Urinary bladder (tissue), 3 donors: ENCODE measurements at regions not wholly inside any gene's neighbourhood (a gene's known extent, or its start where the extent isn't known, plus 50 kb on each side); places are given as distances from the start of the nearest gene placed in this dataset.
"Not testable (repeated sequence)": the region's sequence is repeated elsewhere in the genome, so short reads cannot be mapped to it uniquely, and the experiment has no call there.

Source experiments
- DNase-seq: peaks from one replicate; pipeline ENCODE4 v3.0.0-alpha.2; 2015; ENCODE audit errors: extremely low spot score
- H3K27ac ChIP-seq: one replicate; pipeline ENCODE4 v1.5.1; 2013; ENCODE audit warnings: low read depth, mild to moderate bottlenecking, moderate library complexity
- H3K36me3 ChIP-seq: one replicate; pipeline ENCODE4 v1.6.1; 2013; ENCODE audit warnings: mild to moderate bottlenecking, moderate library complexity; ENCODE audit not compliant: insufficient read depth
- H3K4me1 ChIP-seq: one replicate; pipeline ENCODE4 v1.6.1; 2013; ENCODE audit warnings: mild to moderate bottlenecking, moderate library complexity; ENCODE audit not compliant: insufficient read depth
- H3K4me3 ChIP-seq: one replicate; pipeline ENCODE4 v1.5.1; 2013; ENCODE audit warnings: low read depth, low read length
- WGBS: extraction: QIAGEN DNeasy Blood & Tissue Kit; methylation state at CpG from one replicate; pipeline ENCODE4 v1.1.7; 2013; 5-methylcytosine and 5-hydroxymethylcytosine counted together
- donor health status: healthy with polysubstance abuse.
- donor health status: healthy.

GRCh38 chr12:67891596-67891995, 97.7 kb upstream of the IFNG-AS1 start:
- WGBS, result 66% methylated on average over 3 of the region's 3 CpGs
- H3K36me3 ChIP-seq, result no peaks in the 10 kb centered on the region
- no peak for DNase-seq
- no peak overlapping the region for H3K4me3 ChIP-seq
- no peaks in the 10 kb centered on the region for H3K4me1 ChIP-seq
- H3K27ac ChIP-seq, result no peak overlapping the region

GRCh38 chr12:67892259-67893021, 96.8 kb upstream of the IFNG-AS1 start:
- no peaks in the 10 kb centered on the region for H3K36me3 ChIP-seq
- no peak overlapping the region for H3K4me3 ChIP-seq
- no peaks in the 10 kb centered on the region for H3K4me1 ChIP-seq
- H3K27ac ChIP-seq, result no peak overlapping the region
- WGBS, result 75% methylated on average over 4 of the region's 4 CpGs
- DNase-seq, result no peak

GRCh38 chr12:67893022-67893580, 96.1 kb upstream of the IFNG-AS1 start:
- WGBS, result 73% methylated on average over 7 of the region's 7 CpGs
- DNase-seq, result no peak
- H3K36me3 ChIP-seq, result no peaks in the 10 kb centered on the region
- H3K27ac ChIP-seq, result no peak overlapping the region
- H3K4me1 ChIP-seq, result no peaks in the 10 kb centered on the region
- no peak overlapping the region for H3K4me3 ChIP-seq

GRCh38 chr12:67900418-67900817, 88.8 kb upstream of the IFNG-AS1 start:
- 86% methylated on average over 13 of the region's 13 CpGs for WGBS
- not testable (repeated sequence) for H3K4me3 ChIP-seq, H3K27ac ChIP-seq, H3K36me3 ChIP-seq, DNase-seq, H3K4me1 ChIP-seq

- H3K4me3 ChIP-seq, result no peak overlapping the region
- WGBS, result 51% methylated on average over 4 of the region's 4 CpGs
- no peak for DNase-seq
- H3K36me3 ChIP-seq, result no peaks in the 10 kb centered on the region
- H3K27ac ChIP-seq, result no peak overlapping the region
- no peaks in the 10 kb centered on the region for H3K4me1 ChIP-seq
Observed at GRCh38 chr12:67909091-67909531, 80.1 kb upstream of the IFNG-AS1 start.

GRCh38 chr12:67909681-67910080, 79.6 kb upstream of the IFNG-AS1 start:
- Histone ChIP-seq H3K4me1 (no peaks in the 10 kb centered on the region), H3K4me3 (no peak overlapping the region), H3K36me3 (no peaks in the 10 kb centered on the region), H3K27ac (no peak overlapping the region)
- 88% methylated on average over 2 of the region's 2 CpGs for WGBS
- no peak for DNase-seq

- H3K4me1 ChIP-seq, result no peaks in the 10 kb centered on the region
- H3K36me3 ChIP-seq, result no peaks in the 10 kb centered on the region
- H3K4me3 ChIP-seq, result no peak overlapping the region
- H3K27ac ChIP-seq, result no peak overlapping the region
- WGBS, result 67% methylated on average over 14 of the region's 14 CpGs
- no peak for DNase-seq
Observed at GRCh38 chr12:67910360-67911274, 78.6 kb upstream of the IFNG-AS1 start.

- Histone ChIP-seq H3K36me3 (no peaks in the 10 kb centered on the region), H3K27ac (no peak overlapping the region), H3K4me3 (no peak overlapping the region), H3K4me1 (no peaks in the 10 kb centered on the region)
- no peak for DNase-seq
- WGBS, result 48% methylated on average over 5 of the region's 5 CpGs
Observed at GRCh38 chr12:67911275-67911600, 78.0 kb upstream of the IFNG-AS1 start.

GRCh38 chr12:67911789-67912188, 77.5 kb upstream of the IFNG-AS1 start:
- DNase-seq, result no peak
- WGBS, result 64% methylated on average over 3 of the region's 3 CpGs
- no peak overlapping the region for H3K27ac ChIP-seq
- no peaks in the 10 kb centered on the region for H3K36me3 ChIP-seq
- no peak overlapping the region for H3K4me3 ChIP-seq
- no peaks in the 10 kb centered on the region for H3K4me1 ChIP-seq

- no peak overlapping the region for H3K4me3 ChIP-seq
- 85% methylated on average over 6 of the region's 6 CpGs for WGBS
- H3K4me1 ChIP-seq, result no peaks in the 10 kb centered on the region
- no peaks in the 10 kb centered on the region for H3K36me3 ChIP-seq
- no peak for DNase-seq
- no peak overlapping the region for H3K27ac ChIP-seq
Observed at GRCh38 chr12:67915335-67915851, 73.9 kb upstream of the IFNG-AS1 start.

- WGBS, result 92% methylated on average over 5 of the region's 5 CpGs
- DNase-seq, result no peak
- Histone ChIP-seq H3K4me1 (no peaks in the 10 kb centered on the region), H3K36me3 (no peaks in the 10 kb centered on the region), H3K27ac (no peak overlapping the region), H3K4me3 (no peak overlapping the region)
Observed at GRCh38 chr12:67916266-67916970, 72.8 kb upstream of the IFNG-AS1 start.

GRCh38 chr12:67917811-67918210, 71.4 kb upstream of the IFNG-AS1 start:
- WGBS, result 78% methylated on average over 4 of the region's 4 CpGs
- no peaks in the 10 kb centered on the region for H3K4me1 ChIP-seq
- H3K4me3 ChIP-seq, result no peak overlapping the region
- H3K36me3 ChIP-seq, result no peaks in the 10 kb centered on the region
- no peak for DNase-seq
- H3K27ac ChIP-seq, result no peak overlapping the region

GRCh38 chr12:67918441-67918840, 70.8 kb upstream of the IFNG-AS1 start:
- WGBS, result 95% methylated on average over 4 of the region's 4 CpGs
- no peaks in the 10 kb centered on the region for H3K36me3 ChIP-seq
- H3K27ac ChIP-seq, result no peak overlapping the region
- no peak overlapping the region for H3K4me3 ChIP-seq
- no peaks in the 10 kb centered on the region for H3K4me1 ChIP-seq
- DNase-seq, result no peak
